HG03097 (cell line): ENCODE measurements at regions not wholly inside any gene's neighbourhood (a gene's known extent, or its start where the extent isn't known, plus 50 kb on each side); places are given as distances from the start of the nearest gene placed in this dataset.
"Not testable (repeated sequence)": the region's sequence is repeated elsewhere in the genome, so short reads cannot be mapped to it uniquely, and the experiment has no call there.

Experiments used
- ATAC-seq: cut with Tn5 transposase; IDR thresholded peaks from one replicate; pipeline ENCODE4 v1.9.1; 2021; ENCODE audit not compliant: unreplicated experiment, low FRiP score

DNA sequence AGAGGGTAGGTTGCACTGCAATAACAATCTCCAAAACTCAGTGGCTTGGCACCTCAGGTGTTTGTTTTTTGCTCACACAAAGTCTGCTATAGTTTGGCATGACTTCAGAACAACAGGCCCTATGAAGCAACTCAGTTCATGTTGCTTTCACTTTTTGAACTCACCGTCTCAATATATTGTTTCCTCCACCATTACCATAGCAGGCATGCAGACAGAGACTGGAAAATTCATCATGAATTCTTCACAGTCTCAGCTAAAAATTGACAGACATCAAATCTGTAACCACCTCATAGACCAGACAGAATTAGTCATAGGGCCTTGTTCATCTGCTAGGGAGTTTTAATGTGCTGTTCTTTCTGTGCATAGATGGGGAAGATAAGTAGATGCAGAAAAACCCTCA is 161.4 kb upstream of the POU1F1 start:
- no peak for ATAC-seq

- ATAC-seq, result no peak
Measured at GRCh38 chr3:87436781-87437543, 160.6 kb upstream of the POU1F1 start.

GRCh38 chr3:87435926-87436620 is 159.7 kb upstream of the POU1F1 start:
- ATAC-seq, result no peak

DNA sequence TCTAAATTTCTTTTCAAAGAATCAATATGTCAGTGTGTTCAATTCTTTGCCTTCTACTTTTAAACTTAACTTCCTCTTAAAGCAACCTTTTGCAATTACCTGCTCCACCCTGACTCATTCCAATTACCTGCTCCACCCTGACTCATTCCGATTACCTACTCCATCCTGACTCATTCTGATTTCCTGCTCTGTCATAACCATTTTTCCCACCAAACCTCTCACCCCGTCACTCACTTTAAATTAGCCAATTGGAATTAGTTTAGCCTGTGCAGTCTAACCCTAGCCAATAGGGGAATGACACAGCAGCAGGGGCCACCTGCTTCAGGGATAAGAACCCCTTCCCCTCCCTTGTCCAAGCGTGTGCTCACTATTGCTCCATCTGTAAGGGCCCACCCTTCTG is 157.1 kb upstream of the POU1F1 start:
- not testable (repeated sequence) for ATAC-seq

DNA sequence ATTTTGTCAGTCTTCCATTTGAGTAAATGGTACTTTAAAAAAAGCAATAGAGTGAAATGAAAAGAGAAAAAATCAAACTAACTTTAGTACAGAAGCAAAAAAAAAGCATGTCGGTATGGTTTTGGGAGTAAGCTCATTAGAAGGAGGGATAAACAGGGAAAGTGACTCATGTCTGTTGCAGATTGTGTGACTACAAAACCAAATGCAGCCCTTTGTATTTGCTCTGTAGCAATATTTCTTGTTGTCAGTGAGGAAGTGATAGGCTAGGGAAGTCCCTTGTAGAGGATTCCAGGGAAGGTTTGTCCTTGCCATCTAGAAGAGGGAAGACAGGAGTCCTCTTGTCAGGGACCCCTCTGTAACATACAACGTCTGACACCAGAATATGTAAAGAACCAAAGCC is 150.5 kb upstream of the POU1F1 start:
- no peak for ATAC-seq

- ATAC-seq, result no peak
Measured at GRCh38 chr3:87425056-87425455, 148.7 kb upstream of the POU1F1 start.

DNA sequence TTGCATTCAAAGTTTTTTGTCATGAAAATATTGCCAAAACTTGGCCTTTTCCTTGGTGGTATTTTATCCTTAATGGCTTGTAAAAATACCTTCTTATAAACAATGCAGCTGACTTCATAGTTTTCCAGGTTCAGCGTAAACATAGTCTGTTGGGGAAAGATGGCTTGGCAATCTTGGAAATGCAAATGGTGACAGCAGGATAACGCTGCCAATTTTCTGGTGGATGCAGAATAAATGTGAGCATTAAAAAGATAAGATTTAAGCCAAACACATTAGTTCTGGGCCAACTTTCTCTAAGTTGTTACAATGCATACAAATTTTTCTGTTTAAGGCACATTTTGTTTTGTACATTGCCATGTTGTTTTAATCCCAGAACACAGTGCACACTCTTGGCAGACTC is 147.0 kb upstream of the POU1F1 start:
- ATAC-seq, result no peak

DNA sequence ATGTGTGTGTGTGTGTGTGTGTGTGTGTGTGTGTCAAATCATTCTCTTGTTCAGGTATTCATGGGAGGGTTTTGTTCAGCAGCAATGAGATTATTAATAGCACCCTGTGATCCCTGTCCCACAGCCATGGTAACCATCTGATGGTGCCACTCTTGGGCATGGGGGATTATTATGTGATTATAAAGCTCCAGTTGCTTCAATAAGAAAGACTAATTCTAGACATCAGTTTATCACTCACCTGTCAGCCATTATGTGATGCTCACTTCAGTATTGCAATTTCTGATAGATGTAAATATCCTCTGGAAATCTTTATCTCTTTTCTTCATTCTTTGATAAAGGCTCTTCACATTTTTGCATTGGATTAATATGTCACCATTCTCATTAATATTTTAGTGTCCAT is 145.9 kb upstream of the POU1F1 start:
- no peak for ATAC-seq

DNA sequence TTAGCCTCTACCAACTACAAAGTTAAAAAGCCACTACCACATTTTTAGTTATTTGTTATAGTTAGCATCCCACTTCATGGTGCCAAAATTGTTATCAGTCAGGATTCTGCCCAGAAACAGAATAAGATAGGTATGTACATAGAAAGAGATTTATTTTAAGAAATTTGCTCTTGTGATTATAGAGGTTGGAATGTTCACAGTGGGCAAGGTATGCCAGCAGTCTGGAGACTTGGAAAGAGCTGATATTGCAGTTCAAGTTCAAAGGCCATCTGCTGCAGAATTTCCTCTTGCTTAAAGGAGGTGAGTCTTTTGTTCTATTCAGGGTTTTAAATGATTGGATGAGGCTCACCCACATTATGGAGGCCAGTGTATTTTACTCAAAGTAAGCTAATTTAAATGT is 143.8 kb upstream of the POU1F1 start:
- no peak for ATAC-seq

GRCh38 chr3:87414271-87414670 is 137.9 kb upstream of the POU1F1 start:
- ATAC-seq, result no peak

DNA sequence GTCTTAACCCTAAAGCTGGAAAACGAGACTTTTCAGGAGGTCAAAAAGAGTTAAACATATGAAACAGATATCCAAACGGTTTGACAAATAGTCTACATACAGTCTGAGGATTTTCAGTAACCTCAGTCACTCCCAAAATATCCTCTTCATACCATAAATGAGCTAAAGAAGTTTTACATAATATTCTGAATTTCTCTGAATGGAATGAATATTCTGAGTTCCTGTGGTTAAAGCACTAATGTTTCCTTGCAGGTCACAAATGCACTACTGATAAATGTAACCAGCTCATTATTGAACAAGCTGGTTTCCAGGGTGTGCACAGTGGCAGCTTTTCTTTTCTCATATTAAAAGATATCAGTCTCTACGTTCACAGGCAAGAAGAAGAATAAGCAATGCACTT is 137.4 kb upstream of the POU1F1 start:
- ATAC-seq, result no peak

DNA sequence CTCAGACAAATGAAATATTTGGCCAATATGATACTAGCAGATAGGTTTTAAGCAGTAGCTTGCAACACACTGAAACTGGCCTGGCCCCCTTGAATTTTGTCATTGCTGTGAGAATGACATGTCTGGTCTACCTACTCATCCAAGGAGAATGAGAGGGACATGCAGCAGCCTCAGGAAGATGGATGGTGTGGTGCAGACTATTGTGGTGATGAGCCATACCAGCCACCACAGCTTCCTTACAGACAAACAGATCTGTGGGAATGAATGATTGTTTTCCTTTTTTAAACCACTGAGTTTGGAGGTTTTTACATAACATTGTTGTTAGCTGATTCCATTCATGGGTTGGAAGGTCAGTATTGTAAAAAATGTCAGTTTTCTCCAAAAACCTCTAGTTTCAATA is 133.7 kb upstream of the POU1F1 start:
- no peak for ATAC-seq

GRCh38 chr3:87398168-87398801 is 121.9 kb upstream of the POU1F1 start:
- ATAC-seq, result no peak

DNA sequence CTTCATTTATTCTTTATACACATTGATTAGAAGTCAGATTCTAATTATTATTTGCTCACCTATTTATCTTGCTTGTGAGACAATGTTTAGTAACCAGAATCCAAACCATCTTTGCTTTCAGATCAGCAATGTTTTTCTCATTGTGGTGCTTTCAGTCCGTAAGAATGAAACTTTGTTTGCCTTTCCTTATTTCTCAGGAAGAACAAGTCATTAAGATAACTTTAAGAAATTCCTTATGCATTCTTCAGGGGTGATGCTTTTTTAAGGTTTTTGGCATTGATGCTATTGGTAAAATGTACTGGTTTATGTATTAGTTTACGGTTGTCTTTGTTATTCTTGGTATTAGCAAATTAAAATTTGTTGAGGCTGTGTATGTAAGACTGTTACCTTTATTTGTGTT is 120.8 kb upstream of the POU1F1 start:
- no peak for ATAC-seq

GRCh38 chr3:87390821-87391220 is 114.4 kb upstream of the POU1F1 start:
- ATAC-seq, result no peak

DNA sequence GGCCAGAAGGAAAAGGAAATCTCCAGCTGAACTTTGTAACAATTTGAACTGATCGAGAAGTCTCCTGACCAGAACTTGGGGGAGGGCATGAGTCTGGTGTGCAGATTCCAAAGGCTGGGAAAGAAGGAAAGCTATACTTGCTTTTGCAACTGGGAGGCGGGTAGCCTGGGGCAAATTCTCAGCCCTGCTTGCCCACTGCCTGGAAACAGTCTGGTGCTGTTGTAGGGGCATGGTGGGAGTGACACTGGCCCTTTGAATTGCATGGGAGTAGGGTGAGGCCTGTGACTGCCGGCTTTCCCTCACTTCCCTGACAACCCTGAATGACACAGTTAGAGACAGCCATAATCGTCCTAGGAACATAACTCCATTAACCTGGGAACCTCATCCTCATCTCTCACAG is 114.0 kb upstream of the POU1F1 start:
- no peak for ATAC-seq

DNA sequence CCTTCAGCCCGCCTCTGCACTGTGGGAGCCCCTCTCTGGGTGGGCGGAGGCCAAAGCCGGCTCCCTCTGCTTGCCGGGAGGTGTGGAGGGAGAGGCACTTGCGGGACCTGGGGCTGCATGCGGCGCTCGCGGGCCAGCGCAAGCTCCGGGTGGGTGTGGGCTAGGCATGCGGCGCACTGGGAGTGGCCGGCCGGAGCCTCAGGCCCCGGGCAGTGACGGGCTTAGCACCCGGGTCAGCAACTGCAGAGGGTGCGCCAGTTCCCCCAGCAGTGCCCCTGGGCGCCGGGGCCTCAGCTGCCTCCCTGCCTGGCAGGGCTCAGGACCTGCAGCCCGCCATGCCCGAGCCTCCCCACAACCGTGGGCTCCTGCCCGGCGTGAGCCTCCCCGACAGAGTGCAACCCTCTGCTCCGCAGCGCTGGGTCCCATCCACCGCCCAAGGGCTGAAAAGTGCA is 98.9 kb upstream of the POU1F1 start:
- no peak for ATAC-seq

- no peak for ATAC-seq
Measured at GRCh38 chr3:87370007-87370406, 93.6 kb upstream of the POU1F1 start.

DNA sequence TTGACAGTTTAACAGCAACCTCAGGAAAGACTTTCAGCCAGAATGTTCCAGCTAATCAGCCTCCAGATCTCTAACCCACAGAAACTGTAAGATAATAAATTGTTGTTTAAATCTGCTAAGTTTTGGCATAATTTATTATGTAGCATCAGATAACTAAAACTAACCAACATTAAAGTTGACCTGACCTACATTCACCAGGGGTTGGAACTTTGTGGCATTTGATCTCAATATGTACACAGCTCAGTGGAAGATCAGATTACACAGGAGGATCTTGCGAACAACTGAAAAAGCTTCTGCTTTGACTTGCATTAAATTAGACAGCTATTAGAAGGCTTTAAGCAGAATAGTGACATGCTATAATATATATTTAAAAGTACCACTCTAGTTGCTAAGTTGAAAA is 91.4 kb upstream of the POU1F1 start:
- no peak for ATAC-seq

DNA sequence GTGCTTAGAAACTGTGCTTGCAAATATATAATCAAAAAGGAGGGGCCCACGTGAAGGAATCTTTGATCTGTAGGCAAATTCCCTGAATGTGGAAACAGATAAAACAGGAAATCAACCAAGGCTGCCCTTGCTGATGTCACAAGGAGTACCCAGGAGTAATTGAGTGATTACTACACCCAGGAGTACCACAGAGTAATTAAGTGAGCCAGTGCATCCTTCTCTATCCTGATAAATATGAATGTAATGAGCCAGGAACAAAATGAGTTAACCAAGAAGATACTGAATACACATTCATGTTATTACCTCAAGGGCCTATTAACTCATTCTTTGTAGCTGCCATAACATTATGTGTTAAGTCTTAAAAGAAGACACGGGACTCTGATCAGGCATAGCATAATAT is 87.3 kb upstream of the POU1F1 start:
- ATAC-seq, result no peak

- ATAC-seq, result no peak
Measured at GRCh38 chr3:87361956-87362355, 85.6 kb upstream of the POU1F1 start.

GRCh38 chr3:87361271-87361670 is 84.9 kb upstream of the POU1F1 start:
- ATAC-seq, result no peak
